ENCODE measurements at regions not wholly inside any gene's neighbourhood (a gene's known extent, or its start where the extent isn't known, plus 50 kb on each side); places are given as distances from the start of the nearest gene placed in this dataset.

DNA sequence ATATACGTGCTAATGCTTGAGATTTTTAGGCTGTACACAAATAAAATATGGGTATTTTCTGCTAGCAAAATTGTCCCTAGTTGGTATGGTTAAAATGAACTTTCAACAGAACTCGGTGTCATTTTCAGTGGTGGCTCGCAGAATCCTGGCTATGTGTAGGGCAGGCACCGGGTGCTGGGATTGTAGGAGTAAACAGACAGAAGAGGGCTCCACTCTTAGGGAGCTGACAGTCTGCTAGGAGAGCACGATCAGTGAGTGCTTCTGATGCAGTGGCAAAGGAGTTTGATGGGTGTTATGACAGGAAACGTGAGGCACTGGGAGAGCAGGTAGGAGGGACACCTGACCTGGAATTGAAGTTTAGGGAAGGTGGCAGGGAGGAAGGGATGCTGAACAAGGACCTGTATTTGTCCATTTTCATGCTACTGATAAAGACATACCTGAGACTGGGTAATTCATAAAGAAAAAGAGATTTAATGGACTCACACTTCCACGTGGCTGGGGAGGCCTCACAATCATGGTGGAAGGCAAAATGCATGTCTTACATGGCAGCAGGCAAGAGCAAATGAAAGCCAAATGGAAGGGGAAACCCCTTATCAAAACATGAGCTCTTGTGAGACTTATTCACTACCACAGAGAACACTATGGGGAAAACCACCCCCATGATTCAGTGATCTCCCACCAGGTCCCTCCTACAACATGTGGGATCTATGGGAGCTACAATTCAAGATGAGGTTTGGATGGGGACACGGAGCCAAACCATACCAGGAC lies 105.4 kb upstream of the LCLAT1 start:
- TF ChIP-seq EP300 (IDR thresholded peaks at IDR 0.05) (no peak), POLR2A (IDR thresholded peaks at IDR 0.05) (no peak), POLR2AphosphoS5 (IDR thresholded peaks at IDR 0.05) (no peak)
